NCI-H2227 (cell line): ENCODE measurements at regions not wholly inside any gene's neighbourhood (a gene's known extent, or its start where the extent isn't known, plus 50 kb on each side); places are given as distances from the start of the nearest gene placed in this dataset.
"Not testable (repeated sequence)": the region's sequence is repeated elsewhere in the genome, so short reads cannot be mapped to it uniquely, and the experiment has no call there.

Source experiments
- DNase-seq: peaks from one replicate; lab custom pipeline; 2025; ENCODE audit not compliant: unreplicated experiment; lab: John Stamatoyannopoulos, UW

GRCh38 chr7:13817230-13817629 lies 172.2 kb downstream of the ETV1 start:
- not testable (repeated sequence) for DNase-seq

GRCh38 chr7:13821152-13821787 lies 168.2 kb downstream of the ETV1 start:
- DNase-seq = no peak

- no peak for DNase-seq
These were observed 166.8 kb downstream of the ETV1 start for GRCh38 chr7:13822678-13823077.

- no peak for DNase-seq
These were observed 162.7 kb downstream of the ETV1 start for GRCh38 chr7:13826752-13827151.

- no peak for DNase-seq
These were observed 161.8 kb downstream of the ETV1 start for GRCh38 chr7:13827716-13828115.

- DNase-seq = no peak
These were observed 160.2 kb downstream of the ETV1 start for GRCh38 chr7:13829231-13829630.

GRCh38 chr7:13829914-13830900 lies 159.3 kb downstream of the ETV1 start:
- DNase-seq = no peak

GRCh38 chr7:13832346-13832745 lies 157.1 kb downstream of the ETV1 start:
- DNase-seq = no peak

GRCh38 chr7:13834328-13834761 lies 155.1 kb downstream of the ETV1 start:
- DNase-seq = no peak

- DNase-seq = no peak
These were observed 154.0 kb downstream of the ETV1 start for GRCh38 chr7:13835442-13835841.

GRCh38 chr7:13839063-13839462 lies 150.4 kb downstream of the ETV1 start:
- no peak for DNase-seq
